ENCODE measurements at regions not wholly inside any gene's neighbourhood (a gene's known extent, or its start where the extent isn't known, plus 50 kb on each side); places are given as distances from the start of the nearest gene placed in this dataset.

DNA sequence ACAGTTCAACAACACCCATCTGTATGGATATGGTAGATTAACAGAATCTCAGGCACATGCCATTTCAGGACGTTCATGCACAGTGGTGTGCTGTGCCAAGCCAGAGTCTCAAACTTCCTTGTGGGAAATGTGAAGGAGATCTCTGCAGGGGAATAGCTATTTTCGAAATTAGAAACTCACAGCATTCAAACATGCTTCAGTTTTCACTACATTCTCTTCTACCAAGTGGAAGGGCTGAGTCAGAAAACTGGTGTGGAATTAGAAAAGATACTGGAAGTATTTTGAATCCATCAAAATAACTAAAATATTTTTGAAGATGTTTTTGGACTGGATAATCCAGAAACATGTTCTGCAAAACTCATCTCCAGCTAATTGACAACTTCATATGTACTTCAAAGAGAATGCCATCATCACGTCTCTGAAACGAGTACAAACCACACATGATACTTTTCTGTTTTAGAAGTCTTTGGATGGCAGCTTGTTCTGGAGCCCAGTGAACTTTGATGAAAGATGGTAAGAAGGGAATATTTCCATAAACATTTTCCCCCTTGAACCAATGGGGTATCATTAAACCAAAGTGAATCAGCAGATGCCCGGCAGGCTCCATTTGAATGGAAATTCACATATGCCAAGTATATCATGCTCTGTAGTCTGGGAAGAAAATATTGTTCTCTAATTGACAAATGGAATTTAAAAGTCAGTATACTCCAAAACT is 616.3 kb upstream of the IGFBP3 start:
- H3K9ac ChIP-seq, result no peak overlapping the region

DNA sequence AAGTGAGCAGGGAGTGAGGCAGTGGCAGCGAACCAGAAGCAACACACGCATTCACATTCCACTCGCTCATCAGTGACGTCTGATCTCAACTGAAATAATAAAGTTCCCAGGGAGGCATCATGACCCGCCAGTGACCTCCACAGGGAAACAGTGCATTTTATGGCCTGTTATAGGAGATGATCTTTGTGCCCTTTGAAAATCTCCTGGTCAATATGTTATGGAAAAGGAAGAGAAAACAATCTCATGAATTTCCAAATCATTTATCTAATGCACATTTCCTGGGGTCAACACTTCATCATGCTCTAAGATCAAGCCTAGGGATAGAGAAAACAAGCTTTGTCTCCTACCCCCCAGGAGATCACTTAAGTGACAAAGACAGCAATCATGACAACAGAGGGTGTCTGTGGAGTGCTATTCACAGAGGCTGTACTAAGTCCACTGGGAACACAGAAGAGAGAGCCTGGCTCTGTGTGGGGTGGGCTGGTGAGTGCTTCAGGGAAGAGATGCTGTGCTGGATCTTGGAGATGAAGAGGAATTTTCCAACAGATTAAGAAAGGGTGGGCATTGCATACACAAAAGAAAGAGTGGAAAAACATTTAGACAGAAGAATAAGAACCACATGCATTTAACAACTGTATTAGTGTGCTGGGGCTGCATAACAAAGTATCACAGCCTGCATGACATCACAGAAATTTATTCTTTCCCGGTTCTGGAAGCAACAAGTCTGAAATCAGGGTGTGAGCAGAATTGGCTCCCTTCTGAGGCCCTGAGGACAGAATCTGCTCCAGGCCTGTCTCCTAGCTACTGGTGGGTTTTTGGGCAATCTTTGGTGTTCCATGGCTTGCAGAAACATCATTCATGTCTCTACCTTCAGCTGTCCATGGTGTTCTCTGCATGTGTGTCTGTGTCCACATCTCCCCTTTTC is 613.9 kb upstream of the IGFBP3 start:
- Histone ChIP-seq H3K27ac (no peak overlapping the region), H3K9ac (no peak overlapping the region)
- TF ChIP-seq CTCF (conservative IDR thresholded peaks at IDR 0.05; ENCODE audit: low read depth, low read length), result no peak

More for the DNA sequence above, 616.3 kb upstream of the IGFBP3 start:
- H4K20me1 ChIP-seq (ENCODE audit: insufficient read depth), result no peaks in the 10 kb centered on the region
- H3K36me3 ChIP-seq (ENCODE audit: insufficient read depth), result no peaks in the 10 kb centered on the region
- H2AFZ ChIP-seq (ENCODE audit: low read depth), result no peak overlapping the region
- no peaks in the 10 kb centered on the region for H3K79me2 ChIP-seq (ENCODE audit: insufficient read depth, low read depth)
- no peak overlapping the region for H3K27ac ChIP-seq
- no peaks in the 10 kb centered on the region for H3K4me1 ChIP-seq (ENCODE audit: low read depth, poor library complexity, severe bottlenecking)
- no peak overlapping the region for H3K4me2 ChIP-seq
- no peaks in the 10 kb centered on the region for H3K27me3 ChIP-seq (ENCODE audit: insufficient read depth, low read depth)
- no peak overlapping the region for H3K4me3 ChIP-seq (IDR thresholded peaks at IDR 0.05; ENCODE audit: insufficient read depth, low read depth, low read length)
- no peak for TF ChIP-seq CTCF (conservative IDR thresholded peaks at IDR 0.05; ENCODE audit: low read depth, low read length)

DNA sequence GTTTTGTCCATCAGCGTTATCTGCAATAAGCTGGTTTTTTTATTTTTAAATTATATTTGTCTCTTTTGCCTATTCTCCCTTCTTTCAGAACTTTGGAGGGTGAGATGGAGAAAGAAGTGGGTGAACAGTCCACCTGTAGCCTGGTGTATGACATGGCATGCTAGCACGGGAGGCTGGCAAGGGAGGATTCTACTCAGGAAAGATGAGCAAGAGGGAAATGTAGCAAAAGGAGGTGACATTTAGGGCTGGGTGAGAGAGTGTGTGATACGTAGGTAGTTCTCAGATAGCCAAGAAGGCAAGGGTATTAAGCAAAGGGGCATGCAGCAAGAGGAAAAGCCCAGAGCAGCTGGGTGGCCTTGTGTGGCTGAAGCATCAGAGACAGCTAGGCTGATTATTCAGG is 612.9 kb upstream of the IGFBP3 start:
- H2AFZ ChIP-seq (ENCODE audit: low read depth), result no peak overlapping the region
- H3K27ac ChIP-seq, result no peak overlapping the region
- no peak overlapping the region for H3K9ac ChIP-seq
- H3K4me3 ChIP-seq (IDR thresholded peaks at IDR 0.05; ENCODE audit: insufficient read depth, low read depth, low read length), result no peak overlapping the region
- no peaks in the 10 kb centered on the region for H3K36me3 ChIP-seq (ENCODE audit: insufficient read depth)
- H3K4me2 ChIP-seq, result no peak overlapping the region
- no peaks in the 10 kb centered on the region for H3K79me2 ChIP-seq (ENCODE audit: insufficient read depth, low read depth)
- H3K4me1 ChIP-seq (ENCODE audit: low read depth, poor library complexity, severe bottlenecking), result no peaks in the 10 kb centered on the region
- H3K27me3 ChIP-seq (ENCODE audit: insufficient read depth, low read depth), result no peaks in the 10 kb centered on the region
- no peaks in the 10 kb centered on the region for H4K20me1 ChIP-seq (ENCODE audit: insufficient read depth)
- no peak for TF ChIP-seq CTCF (conservative IDR thresholded peaks at IDR 0.05; ENCODE audit: low read depth, low read length)

More for the DNA sequence above, 613.9 kb upstream of the IGFBP3 start:
- Histone ChIP-seq H3K27me3 (ENCODE audit: insufficient read depth, low read depth) (no peaks in the 10 kb centered on the region), H3K79me2 (ENCODE audit: insufficient read depth, low read depth) (no peaks in the 10 kb centered on the region), H3K4me3 (IDR thresholded peaks at IDR 0.05; ENCODE audit: insufficient read depth, low read depth, low read length) (no peak overlapping the region), H4K20me1 (ENCODE audit: insufficient read depth) (no peaks in the 10 kb centered on the region), H3K36me3 (ENCODE audit: insufficient read depth) (no peaks in the 10 kb centered on the region), H3K4me2 (no peak overlapping the region), H2AFZ (ENCODE audit: low read depth) (no peak overlapping the region), H3K4me1 (ENCODE audit: low read depth, poor library complexity, severe bottlenecking) (no peaks in the 10 kb centered on the region)

DNA sequence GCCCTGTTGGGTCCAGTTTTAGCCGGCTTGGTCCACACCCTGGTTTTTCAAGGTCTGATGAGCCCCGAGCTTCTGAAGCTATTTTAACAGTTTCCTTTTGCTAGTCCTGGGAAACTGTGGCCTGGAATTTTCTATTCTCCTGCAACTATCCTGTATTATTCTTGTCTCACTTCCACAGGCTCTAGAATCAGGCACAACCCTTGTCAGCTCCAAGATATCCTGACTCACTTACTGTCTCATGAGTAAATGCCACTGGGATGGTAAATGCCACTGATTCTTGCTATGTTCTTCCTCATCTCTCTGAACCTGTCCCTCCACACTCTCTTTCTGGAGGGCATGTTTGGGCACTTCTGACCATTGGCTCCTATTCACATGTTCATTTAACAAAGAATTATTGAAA is 611.5 kb upstream of the IGFBP3 start:
- Histone ChIP-seq H3K4me2 (no peak overlapping the region), H4K20me1 (ENCODE audit: insufficient read depth) (no peaks in the 10 kb centered on the region), H2AFZ (ENCODE audit: low read depth) (no peak overlapping the region), H3K27ac (no peak overlapping the region), H3K4me1 (ENCODE audit: low read depth, poor library complexity, severe bottlenecking) (no peaks in the 10 kb centered on the region), H3K9ac (no peak overlapping the region), H3K4me3 (IDR thresholded peaks at IDR 0.05; ENCODE audit: insufficient read depth, low read depth, low read length) (no peak overlapping the region), H3K36me3 (ENCODE audit: insufficient read depth) (no peaks in the 10 kb centered on the region), H3K27me3 (ENCODE audit: insufficient read depth, low read depth) (no peaks in the 10 kb centered on the region), H3K79me2 (ENCODE audit: insufficient read depth, low read depth) (no peaks in the 10 kb centered on the region)
- TF ChIP-seq CTCF (conservative IDR thresholded peaks at IDR 0.05; ENCODE audit: low read depth, low read length), result no peak
